Peyer's patch (tissue), 4 donors: ENCODE measurements at regions not wholly inside any gene's neighbourhood (a gene's known extent, or its start where the extent isn't known, plus 50 kb on each side); places are given as distances from the start of the nearest gene placed in this dataset.

Experiments used
- CTCF ChIP-seq, 6 experiments: fragments of 450-650 bp in 4 of 6; fragments of 200-600 bp in 2 of 6; sonication (generic) in 1 of 6; IDR thresholded peaks; one replicate each; pipeline ENCODE4 v1.5.1; 2017 to 2019; ENCODE audit warnings: antibody characterized with exemption in 6 of 6, mild to moderate bottlenecking in 3 of 6, moderate library complexity in 1 of 6
- POLR2A ChIP-seq, 2 donors: fragments of 450-650 bp; IDR thresholded peaks; one replicate each; pipeline ENCODE4 v1.5.1; 2017; ENCODE audit warnings: antibody characterized with exemption in 2 of 2, mild to moderate bottlenecking in 2 of 2, moderate library complexity in 2 of 2

GRCh38 chr17:77881545-77881944, 77.0 kb upstream of the TNRC6C start:
- TF ChIP-seq CTCF (IDR thresholded peaks at IDR 0.05) = no peak
- no peak for TF ChIP-seq POLR2A (IDR thresholded peaks at IDR 0.05)
